NCI-H2107 (cell line): ENCODE measurements at regions not wholly inside any gene's neighbourhood (a gene's known extent, or its start where the extent isn't known, plus 50 kb on each side); places are given as distances from the start of the nearest gene placed in this dataset.

ENCODE experiments used
- DNase-seq: peaks from one replicate; lab custom pipeline; 2025; lab: John Stamatoyannopoulos, UW

DNA sequence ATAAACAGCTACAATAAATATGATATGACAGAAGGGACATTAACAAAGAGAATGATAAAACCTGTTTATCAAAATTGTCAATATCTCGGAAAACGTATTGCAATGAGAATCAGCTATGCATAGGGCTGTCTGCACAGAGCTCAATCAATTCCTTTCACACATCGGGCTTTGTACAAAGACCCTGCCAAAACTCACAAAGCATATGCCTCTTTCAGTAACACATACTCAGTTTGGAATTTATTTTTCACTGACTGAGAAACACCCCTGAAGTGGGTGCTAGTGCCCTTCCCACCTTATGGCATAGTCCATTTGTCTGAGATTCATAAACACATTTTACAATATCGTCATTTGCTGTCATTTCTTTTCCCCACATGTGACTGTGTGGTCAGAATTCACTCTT lies 815.8 kb upstream of the FAM98A start:
- DNase-seq, result no peak

- no peak for DNase-seq
Measured at GRCh38 chr2:34408100-34408499, 809.0 kb upstream of the FAM98A start.

DNA sequence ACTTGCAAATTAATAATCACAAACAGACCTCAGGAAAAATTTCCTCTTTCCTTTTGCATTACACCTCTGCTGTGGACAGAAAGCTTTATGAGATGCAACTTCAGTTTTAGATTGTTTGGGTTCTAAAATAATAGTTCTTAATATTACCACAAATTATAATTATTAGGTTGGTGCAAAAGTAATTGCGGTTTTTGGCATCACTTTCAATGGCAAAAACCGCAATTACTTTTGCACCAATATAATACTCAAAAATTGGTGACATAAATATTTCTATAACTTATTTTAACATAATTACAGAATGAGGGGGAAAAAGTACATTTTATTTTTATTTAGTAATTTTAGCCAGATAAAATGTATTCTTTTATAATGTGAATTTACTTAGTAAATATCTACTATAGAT lies 804.4 kb upstream of the FAM98A start:
- DNase-seq, result no peak

DNA sequence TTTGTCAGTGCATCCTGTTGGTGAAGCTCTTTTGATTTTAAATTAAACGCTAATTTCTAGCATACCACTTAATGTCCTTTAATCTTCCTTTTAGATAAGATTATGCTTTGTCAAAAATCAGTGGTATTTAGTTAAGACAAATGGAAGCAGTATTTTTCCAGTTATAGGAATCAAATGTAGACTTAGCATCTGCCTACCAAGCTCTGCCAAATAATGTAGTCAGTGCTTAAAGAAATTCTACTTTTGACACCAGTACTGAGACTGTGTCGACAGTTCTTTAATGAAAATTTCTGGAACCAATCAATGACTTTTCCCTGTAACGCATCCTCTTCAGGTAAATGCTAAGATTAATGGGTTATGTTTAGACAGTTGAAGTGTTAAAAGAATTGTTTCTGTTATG lies 803.3 kb upstream of the FAM98A start:
- no peak for DNase-seq

- DNase-seq, result no peak
Measured at GRCh38 chr2:34401186-34401585, 802.1 kb upstream of the FAM98A start.

GRCh38 chr2:34388446-34388845 lies 789.3 kb upstream of the FAM98A start:
- no peak for DNase-seq

- no peak for DNase-seq
Measured at GRCh38 chr2:34387536-34387935, 788.4 kb upstream of the FAM98A start.

DNA sequence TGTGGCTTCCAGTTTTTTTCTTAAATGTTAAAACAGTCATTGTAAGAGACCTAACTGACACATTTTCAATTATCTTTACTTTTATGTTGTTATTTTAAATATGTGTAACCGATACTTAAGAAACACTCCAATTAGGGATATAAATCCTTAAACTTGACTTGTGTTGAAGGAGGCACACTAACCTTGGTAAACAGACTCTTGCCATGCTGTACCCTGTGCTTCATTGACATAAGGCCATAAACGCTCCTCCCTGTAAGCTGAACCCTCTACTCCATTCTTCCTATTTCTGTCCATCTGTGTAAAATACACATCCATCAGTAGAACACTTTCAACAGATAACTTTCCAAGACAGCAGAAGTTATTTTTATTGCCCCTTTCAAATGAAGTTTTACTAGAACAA lies 780.5 kb upstream of the FAM98A start:
- no peak for DNase-seq

DNA sequence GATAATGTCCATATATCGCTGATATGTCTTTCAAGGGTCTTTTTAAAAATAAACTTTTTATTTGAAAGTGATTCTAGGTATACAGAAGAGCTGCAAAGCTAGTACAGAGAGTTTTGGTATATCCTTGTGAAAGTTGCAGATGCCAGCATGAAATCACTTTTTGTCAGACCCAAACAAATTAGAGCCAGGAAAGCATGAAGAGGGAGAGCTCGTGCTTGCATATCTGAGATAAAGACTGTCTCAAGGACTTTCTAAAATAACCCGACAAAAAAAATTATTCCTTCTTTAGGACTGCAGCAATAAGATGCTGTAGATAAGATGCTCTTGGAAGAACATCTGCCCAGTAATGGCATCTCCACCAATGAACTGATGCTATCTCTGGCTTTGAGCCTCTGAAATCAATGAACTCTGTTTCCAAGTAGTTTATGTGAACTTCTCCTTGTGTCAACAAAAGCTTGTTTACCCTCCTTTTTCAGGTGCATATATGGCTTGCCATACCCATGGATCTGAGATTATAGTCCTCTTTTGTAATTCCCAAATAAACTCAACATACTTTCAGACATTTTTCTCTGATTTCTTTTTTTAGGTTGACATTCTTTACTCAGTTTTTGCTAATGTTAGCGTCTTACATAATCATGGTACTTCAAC lies 774.6 kb upstream of the FAM98A start:
- no peak for DNase-seq

DNA sequence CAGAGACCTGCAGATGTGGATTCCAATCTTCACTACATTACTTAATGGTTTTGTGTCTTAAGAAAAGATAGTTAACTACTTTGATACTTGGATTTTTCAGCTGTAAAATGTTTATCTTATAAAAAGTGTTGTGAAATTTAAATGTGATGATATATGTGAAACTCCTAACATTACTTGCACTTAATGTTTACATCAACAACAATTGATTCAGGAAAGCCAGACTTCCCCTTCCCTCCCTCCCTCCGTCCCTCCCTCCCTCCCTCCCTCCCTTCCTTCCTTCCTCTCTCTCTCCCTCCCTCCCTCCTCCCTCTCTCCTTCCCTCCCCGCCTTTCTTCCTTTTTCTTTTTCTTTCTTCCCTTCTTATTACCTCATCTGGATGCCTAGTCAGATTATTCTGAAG lies 773.9 kb upstream of the FAM98A start:
- no peak for DNase-seq

GRCh38 chr2:34371711-34372110 lies 772.6 kb upstream of the FAM98A start:
- DNase-seq, result no peak

DNA sequence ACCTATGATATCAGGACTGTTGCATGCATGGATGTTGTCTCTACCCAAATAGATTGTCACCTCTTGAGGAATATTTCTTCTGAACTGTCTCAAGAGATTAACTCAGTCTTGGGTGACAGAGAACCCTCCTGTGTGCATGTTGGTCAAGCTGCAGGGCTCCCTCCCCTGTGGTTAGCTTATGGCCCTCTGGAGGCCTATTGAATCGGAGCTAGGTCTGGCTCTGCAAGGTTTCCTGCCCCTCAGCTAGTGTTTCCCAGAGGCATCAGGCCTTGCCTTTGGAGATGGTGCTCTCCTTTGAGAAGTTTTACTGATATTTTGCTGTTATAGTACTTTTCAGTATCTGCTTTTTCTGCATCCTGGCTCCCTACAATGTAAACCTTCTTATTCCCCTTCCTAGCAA lies 769.2 kb upstream of the FAM98A start:
- no peak for DNase-seq

DNA sequence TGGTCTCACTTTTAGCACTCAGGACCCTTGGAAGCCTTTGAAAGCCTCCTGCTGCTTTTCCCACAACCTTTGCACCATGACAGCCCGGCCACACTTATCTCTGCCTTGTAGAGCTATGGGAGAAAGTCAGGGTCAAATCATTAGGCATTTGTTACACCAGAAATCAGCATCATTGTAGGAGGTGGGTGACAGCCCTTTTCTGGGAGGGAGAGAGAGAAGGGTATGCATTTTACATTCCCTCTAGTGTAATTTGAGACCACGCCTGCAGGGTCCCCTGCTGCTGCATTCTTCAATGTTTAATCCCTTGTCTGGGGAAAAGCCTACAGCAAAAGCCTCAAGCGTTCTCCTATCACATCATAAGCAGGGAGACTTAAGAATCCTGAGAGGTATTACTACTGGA lies 766.8 kb upstream of the FAM98A start:
- no peak for DNase-seq

- DNase-seq, result no peak
Measured at GRCh38 chr2:34365512-34365911, 766.4 kb upstream of the FAM98A start.

DNA sequence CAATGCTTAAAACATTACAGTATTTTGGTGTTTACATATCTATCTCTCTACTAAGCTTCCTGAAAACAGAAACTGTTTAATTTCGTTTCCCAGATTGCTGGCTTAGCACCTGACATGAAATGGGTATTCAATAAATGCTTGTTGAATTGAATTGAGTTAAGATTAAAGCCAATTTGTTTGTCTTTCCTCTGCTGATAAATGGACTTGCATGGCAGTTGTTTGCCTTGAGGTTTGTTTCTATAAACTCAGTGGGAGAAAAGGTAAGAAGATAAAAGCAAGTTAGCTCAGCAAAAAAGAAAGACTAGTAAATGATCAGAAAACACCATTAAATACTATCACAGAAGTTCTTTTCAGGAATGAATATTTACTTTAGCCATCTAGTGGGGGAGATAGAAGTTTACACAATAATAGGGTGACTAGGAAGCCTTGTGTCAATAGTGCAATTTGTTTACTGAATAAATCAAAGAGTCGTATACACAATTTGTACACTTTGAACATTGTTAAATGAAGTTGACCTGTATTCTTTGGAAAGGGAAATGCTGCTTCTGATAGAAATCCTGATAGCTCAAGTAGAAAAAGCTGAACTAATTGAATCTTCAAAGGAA lies 754.5 kb upstream of the FAM98A start:
- no peak for DNase-seq

DNA sequence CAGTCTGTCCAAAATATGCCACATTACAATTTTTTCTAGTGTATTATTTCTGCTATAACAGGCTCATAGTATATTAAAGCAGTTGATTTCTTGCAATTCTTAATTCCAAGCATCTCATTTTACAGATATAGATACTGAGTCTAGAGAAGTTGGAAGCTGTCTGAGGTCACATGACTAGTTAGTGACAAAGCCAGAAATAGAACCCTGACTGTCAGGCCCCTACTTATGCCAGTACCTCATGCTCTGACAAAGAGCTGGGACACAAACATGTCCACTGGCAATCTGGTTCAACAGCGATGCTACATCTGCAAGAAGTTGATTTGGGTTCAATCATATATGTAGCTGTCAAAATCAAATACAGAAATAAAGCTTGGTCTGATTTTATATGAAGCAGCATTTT lies 750.4 kb upstream of the FAM98A start:
- DNase-seq, result no peak

DNA sequence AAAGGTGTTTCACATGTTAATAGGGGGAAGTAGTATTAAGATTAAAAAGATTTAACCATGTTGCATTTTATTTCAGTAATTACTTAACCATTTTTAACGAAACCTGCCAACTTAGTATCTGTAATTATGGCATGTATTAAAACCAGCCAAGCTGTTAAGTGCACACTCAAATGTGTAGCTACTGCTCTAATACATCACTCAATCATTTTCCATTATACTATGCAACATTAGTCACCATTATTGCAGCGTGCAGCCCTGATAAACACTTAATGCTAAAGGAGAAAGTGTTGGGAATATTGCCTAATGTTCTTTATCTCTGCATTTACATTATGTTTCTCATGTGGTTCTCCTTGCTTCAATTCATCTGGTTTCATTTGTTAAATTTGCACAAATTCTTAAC lies 745.9 kb upstream of the FAM98A start:
- DNase-seq, result no peak

DNA sequence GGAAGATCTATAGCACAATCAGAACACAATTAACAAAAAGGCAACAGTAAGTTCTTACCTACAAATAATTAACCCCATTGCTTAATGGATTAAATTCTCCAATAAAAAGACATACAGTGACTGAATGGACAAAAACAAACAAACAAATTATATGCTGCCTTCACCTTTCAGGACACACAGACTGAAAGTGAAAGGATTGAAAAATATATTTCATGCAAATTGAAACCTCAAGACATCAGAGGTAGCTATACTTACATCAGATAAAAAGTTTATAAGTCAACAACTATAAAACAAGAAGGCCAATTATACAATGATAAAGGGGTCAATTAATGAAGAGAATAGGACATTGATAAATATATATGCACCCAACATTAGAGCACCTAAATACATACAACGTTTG lies 741.2 kb upstream of the FAM98A start:
- DNase-seq, result no peak

DNA sequence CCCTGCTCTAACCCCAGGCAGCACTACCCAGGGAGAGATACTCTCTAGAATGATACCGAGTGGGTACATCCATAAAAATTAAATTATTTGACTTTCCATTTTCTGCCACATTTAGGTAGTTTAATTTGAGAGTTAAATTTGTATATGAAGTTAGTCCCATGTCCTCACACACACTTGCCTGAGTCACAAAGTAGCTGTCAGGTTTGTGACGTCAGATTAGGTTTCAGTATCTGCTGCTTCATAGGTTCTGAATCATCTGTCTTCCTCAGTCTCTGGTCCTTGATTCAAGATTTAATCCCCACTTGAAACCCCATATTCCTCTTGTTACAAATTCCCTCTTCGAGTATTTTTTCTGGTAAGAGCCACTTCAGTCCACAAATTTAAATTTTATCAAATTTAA lies 738.6 kb upstream of the FAM98A start:
- DNase-seq, result no peak

DNA sequence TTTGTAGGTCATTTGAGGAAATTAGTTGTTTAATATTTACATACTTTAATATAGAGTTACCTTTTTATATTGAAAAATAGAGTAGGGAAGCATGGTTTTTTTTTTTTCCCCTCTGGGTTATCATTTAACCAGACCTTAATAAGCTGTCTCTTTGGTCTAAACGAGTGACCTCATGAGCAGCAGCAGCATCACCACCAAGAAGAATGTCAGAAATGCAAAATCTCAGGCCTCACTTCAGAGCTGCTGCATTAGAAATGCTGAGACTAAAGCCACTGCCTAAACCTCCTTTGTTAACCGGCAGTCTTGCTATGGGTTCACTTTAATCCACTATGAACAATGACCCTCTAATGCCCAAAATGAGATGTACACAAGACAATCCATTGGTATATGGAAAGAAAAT lies 733.7 kb upstream of the FAM98A start:
- DNase-seq, result no peak

DNA sequence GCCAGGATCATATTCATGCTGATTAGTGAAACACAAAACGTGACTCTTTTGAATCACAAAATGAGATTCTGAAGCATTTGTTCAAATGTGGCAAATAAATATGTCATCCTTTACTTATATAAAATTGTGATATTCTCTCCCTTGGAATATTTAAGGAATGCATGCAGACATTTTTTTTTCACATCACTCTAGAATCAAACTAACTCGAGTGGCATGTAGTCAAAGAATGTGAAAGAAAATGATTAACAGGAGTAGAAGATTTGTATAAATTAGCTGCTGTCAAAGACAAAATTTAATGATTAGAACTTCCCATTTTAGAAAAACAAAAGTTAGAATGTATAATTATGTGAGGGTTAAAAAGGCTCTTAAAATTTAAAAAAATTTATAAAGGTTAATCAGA lies 721.0 kb upstream of the FAM98A start:
- no peak for DNase-seq

GRCh38 chr2:34317797-34318196 lies 718.7 kb upstream of the FAM98A start:
- no peak for DNase-seq

- DNase-seq, result no peak
Measured at GRCh38 chr2:34316788-34317187, 717.7 kb upstream of the FAM98A start.

GRCh38 chr2:34311816-34312215 lies 712.7 kb upstream of the FAM98A start:
- no peak for DNase-seq
